NCI-H1092 treated with DMSO at 0.1 percent for 48 hours (cell line): ENCODE measurements at regions not wholly inside any gene's neighbourhood (a gene's known extent, or its start where the extent isn't known, plus 50 kb on each side); places are given as distances from the start of the nearest gene placed in this dataset.

ENCODE experiments used
- DNase-seq: peaks from one replicate; lab custom pipeline; 2025; lab: John Stamatoyannopoulos, UW

DNA sequence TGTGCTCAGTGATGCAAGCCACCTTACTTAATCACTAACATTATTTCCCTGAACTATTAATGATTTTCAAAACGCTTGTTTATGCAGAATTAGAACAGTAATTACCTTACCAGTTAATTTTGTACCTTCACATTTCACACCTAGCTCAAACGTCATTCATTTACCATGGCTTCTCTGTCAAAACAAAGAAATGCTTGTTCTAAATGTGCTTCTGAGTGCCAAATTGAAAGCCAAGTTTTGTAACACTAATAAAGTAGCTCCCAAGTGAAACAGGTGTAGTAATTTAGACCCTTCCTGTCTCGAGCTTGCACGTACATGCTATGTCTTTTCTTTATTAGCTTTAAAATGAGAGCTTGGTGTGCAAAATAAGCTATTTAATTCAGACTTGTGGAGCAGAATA is 533.7 kb upstream of the PKN2 start:
- no peak for DNase-seq

DNA sequence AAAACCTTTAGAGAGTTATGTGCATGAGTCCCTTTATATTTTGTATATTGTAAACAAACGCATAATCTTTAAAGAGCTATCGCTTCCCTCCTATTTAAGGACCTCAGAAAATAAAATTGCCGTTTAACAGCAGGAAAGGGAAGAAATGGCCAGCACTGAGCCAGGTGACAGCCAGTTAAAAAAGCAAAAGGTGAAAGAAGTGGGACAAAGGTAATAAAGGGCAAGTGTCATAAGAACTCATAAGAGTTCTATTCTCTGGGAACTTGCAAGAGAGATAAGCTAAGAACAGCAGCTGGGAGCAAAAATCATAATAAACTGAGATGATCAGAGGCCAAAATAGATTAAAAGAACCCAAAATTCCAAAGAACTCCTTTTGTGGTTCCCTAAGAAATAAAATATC is 520.9 kb upstream of the PKN2 start:
- no peak for DNase-seq

DNA sequence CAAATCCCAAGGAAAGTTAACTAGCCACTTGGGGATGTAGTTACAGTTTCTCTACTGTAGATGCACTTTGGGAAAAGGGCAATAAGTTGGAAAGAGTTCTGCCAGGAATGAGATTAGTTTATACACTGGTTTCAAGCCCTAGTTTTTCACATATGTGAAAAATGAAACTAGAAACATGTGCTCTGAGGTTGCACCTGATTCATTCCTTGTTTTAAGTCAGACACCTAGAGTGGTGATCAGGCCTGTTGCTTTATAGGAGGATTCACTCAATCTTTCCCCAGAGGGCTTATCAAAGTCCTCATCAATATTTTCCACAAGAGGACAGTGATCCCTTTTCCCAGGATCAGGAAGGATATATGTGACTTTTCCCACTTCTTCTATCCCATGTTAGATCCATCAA is 515.9 kb upstream of the PKN2 start:
- DNase-seq: no peak

DNA sequence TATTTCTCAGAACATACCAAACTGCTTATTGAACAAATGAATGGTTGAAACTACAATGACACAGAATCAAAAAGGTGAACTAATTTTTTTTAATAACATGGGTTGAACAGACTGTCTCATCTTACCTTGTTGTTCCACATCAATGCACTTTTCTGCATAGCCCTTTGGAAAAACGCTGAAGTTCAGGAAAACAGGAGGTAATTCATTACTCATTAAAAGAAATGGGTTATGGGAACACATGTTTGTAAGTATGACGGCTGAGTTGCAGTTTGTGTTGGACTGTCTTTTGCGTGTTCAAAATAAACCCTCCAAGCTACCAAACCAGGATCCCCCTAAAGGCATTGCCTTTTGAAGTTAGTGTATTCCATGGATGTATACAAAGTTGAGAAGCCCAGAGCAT is 514.9 kb upstream of the PKN2 start:
- DNase-seq: no peak

DNA sequence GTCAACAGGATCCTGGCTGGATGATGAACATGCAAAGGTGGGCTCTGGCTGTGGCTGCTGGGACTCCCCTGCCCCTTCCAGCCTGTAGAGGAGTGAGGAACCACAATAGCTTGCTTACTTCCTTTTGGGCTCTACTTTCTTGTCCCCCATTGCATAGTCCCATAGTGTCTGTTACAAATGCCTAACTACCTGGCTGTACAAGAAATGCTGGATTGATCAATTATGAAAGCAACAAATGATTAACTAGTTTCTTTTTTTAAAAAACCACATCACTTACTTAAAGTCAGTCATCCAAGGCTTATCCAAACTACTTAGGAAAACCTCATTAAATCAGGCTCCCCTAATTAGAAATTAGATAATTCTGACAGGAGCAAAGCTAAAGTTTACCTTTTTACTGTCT is 514.1 kb upstream of the PKN2 start:
- no peak for DNase-seq

DNA sequence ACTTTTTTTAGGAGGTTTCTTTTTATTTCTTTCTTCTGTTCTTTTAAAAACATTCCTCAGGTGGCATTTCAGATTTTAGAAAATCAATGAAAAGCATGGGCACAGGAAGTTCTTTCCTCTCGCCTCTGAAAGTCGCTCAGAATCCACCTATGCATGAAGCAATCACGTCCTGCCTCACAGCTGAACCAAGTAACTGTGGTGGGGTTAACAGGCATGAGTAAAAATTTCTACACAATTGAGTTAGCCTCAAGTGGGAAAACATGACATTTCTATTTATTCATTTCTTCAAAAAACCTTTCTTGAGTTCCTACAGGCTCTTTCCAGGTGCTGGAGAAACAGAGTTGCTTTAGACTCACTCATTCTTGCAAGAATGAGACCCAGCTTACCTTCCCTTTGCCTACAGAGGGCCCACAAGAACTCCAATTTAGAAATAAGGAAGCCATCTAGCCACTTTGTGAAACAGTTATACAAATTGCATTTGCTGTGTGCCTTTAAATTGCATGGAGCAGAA is 508.9 kb upstream of the PKN2 start:
- DNase-seq: no peak

DNA sequence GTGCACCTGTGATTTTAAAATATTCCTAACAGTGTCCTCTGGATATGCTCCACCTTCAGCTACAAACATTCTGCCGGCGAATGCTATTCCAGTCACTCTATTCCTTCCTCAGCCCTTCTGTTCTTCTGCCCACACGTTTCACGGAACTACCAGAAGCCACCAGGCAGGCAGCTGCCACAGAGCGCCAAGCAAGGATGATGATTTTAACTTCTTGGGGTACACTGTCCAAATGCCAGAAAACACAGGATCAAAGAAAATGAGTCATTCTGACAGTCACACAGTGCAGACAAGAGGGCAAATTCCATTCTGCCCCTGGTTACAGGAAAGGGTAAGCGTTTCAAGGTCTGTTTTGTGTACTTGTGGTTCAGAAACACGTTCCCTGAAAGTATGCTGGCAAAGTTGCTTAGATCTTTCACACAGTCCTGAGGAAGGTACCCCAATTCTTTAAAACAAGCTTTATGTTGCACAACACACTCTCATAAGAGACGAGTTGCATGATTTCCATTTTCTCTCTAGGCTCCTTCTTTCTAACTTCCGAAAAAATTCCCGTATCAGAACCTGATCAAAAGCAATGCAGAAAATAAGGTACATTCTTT is 508.3 kb upstream of the PKN2 start:
- no peak for DNase-seq

DNA sequence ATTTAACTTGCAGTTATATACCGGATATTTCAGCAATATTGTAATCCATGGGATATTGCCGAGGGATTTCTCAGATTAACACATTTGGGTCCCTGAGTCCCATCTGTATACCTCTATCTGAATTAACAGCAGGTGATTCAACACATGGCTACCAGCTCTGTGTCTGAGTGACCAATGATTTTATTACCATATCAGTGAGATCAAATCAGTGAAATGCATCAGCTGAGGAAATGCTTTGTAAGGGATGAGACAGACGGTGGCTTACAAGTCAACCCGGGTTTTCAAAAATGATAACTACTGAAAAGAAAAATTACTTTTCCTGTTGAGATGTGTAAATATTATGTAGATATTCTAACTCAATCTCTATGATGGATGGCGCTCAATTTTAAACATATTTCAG is 504.1 kb upstream of the PKN2 start:
- DNase-seq: no peak

DNA sequence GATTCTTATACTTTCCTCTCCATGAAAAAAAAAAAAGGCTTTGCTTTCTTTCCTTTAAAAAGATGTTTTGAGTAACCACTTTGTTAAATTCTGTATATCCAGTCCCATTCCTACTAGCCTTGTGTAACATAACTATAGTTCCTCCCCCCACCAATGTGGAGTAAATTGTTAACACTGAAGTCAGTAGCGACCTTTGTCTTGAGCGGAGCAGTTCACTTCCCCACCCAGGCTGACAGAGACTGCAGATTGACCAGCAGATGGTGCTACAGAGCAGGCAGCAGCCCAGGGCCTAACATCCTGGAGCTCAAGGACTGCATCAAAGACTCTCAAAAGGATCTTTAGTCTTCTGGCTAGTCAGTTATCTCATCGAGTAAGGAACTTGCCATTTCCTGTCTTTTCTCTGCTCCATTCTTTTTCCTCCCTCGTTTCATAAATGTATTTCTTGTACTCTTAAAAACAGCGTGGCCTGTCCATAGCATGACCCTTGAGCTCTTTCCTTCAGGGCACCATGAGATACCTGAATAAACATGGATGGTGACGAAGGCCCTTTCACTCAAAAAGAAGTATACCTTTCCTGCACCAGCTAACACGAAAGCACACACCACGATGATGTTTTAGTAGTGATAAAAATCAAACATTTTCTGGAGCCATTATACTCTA is 503.5 kb upstream of the PKN2 start:
- peak; percentile 45 for DNase-seq

DNA sequence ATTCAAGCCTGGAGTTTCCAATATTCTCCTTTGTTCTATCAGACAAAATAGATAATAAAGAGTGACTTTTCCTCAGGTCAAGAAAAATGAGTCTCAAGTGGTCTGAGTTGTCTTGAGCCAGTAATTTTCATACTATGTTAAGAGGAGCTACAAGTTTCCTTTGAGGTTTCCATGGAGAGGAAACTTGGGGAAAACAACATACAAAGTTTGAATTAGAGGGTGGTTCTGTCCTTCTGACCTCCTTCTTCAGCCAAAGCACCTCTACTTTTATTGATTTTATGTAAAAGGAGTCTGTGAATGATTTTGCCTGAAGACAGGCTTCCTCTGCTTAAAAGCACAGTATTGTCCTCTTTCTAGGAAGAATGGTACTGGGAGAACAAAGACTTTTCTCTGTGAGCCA is 497.2 kb upstream of the PKN2 start:
- DNase-seq: no peak

DNA sequence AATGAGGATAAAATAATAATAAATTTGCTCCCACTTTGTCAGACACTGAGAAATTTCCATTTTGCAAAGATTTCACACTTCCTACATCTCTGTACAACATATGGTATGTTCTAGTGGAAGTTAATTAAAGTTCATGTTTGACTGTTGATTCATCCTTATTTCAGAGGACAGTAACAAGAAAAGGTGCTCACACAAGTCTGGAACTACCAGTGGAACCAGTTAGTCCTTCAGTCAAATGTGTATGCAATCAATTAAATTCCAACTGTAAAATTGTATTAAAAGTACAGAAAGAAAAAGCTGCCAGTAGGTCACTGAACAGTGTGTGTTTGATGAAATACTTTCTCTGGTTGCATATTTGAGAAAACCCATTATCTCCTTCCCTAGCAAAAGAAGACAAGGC is 496.0 kb upstream of the PKN2 start:
- DNase-seq: no peak

DNA sequence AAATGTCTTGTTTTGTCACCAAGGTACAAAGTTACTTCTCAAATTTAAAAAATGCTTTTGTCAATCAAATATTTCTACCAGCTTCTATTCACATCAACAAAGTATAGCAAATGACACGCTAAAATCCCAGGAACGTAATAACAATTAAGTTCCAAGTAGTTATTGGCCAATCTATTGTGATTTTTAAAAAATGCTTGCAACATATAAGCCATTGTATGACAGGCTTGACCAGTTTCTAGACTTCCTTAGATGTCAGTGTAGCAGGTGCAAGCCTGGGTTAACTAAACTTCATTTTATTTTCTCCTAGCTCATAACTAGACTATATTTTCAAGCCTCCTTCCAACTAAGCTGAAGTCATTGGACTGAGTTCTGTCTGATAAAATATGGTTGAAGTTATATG is 494.5 kb upstream of the PKN2 start:
- no peak for DNase-seq

DNA sequence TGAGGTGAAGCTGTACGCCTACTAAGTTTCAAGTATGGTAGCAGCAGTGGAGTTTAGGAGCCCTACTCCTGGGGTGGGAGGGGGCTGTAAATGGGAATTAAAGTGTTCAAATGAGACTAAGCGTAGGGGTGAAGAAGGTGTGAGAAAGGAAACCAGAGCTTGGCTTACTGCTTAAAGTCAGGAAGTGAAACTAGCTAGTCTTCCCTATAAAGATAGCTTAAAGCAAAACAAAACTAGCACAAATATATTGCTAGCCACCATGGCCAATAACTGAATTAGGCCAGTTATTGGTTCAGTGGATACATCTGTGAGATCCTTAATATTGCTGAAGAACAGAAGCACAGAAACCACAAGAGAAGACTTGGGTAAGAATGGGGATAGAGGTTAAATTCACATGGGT is 492.2 kb upstream of the PKN2 start:
- DNase-seq: no peak

DNA sequence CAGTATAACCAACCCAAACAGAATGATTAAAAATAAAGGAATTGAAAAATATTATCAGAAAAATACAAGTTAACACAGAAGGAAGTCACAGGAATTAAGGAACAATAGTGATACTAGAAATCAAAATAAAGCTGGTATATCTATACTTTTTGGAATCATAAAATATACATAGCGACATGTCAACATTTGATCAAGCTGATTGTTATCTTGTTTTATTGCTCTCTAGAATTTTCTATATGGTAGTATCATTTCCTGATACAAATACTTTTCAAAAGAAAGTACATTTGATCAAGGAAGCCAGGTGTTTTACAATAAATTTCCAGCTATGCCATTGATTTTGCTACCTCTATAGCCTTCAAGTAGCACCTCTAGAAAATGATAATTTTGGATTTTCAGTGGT is 489.5 kb upstream of the PKN2 start:
- DNase-seq: no peak

DNA sequence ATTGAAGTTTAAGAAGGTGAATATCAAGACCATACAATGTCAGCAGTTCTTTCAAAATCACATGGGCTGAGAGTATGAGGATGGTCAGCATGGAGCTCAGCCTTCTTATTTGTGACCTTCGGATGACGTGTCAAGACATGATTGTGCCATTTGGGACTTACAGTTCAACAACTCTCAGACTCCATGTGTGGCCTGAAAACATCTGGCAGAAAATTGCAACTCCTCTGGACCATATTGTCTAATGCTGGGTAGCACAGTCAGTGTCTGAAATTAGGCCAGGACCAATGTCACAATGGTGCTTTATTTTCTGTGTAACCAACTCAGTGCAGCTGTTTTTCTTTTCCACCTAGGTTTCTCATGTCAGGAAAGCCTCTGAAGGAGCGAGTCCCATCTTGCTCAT is 483.5 kb upstream of the PKN2 start:
- no peak for DNase-seq

DNA sequence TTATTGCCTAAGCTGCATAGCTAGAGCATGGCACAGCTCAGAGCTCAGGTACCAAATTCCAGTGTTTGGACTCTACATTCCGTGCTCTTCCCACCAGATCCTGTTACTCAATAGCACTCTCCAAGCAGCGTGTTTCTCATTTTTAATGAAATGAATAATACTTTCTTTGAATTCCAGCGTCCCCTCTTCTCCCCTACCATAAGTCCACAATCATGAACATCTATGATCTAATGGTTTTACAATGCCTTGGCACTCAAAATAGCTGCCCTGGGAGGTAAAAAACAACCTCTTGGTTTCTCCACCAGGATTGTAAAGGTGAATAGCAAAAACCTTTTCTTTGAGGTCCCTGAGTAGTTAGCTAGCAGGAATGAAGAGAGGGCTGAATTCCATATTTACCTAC is 480.0 kb upstream of the PKN2 start:
- DNase-seq: no peak

DNA sequence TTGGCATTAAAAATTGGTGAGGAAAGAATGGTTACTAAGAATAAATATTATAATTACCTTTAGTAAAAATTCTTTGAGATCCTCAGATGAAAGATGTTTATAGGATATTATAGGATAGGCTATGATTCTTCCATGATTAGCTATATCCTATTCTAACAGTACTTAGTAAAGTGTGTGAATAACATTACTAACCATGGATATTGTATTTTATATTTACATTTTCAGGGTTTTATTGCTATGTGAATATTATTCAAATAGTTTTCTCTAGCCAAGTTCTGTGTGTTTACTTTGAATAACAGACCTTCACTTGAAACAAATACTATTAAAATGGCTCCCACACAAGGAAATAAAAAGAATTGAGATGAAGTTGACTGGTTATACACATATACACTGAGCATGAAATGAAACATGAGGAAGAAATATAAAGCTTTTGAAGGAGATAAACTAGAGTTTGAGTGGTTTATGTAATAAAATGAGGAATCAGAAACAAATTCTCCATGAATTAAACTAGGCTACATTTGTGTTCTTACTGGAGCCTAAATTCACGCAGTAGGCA is 479.4 kb upstream of the PKN2 start:
- DNase-seq: no peak

DNA sequence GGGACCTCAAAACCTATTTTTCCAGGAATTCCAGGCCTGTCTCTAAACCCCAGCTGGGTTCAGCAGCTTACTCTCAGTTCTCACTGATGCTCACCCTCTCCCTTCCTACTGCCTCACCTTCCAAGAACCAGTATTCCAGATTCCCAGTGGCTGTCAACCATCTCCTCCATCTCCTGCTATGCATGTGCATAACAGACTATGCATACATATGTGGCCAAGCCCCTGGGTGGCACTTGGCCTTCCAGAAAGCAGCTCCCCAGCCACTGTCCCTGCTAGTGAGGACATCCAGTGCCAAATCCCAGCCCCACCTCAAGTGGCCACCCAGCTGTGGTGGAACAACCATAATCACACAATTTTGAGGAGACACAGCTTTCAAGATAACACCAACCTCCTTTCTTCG is 475.7 kb upstream of the PKN2 start:
- DNase-seq: no peak

DNA sequence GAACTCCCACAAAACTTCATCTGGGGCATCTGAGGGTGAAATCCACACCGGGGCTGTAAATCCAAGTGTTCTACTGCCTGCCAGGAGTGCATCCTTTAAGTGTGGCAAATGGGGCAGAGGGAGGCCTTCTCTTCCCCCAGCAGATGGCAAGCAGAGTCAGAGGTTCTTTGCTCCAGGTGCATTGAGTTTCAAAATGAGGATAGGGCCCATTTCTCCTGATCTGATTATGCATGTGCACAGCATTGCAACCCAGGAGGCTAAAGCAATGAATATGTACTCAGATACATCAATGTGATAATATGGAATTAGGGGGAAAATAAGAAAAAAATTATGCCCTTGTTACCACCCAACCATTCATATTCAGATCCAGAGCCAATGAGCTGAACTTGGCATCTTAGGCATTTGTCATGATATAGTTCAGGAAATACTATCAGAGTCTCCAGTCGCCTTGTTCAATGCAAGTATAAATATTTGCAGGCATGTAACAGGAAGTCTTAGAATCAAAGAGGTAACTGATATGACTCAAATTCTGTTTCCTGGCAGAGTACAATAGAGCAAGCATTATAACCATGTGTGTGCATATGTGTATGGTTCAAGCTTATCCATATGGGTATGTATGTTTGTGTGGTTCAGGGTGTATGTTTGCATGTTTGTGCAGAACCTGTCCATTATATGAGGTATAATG is 473.8 kb upstream of the PKN2 start:
- no peak for DNase-seq

DNA sequence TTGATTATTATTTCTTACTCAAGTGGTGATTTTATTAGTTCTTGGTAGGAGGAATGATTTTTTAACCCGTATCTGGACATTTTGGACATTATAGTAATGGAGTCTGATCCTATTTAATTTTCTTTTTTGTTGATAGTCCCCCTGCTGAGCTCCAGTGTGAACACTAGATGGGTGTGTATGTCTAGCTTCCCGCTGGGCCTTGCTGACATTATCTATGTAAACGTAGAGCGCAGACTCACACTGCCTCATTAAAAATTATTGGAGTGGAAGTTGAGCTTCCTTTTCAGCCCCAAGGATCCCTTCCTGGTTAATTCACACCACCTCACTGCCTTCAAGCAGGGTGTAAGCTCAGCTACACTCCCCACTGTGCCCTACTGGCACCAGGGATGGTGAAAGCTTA is 467.6 kb upstream of the PKN2 start:
- no peak for DNase-seq

DNA sequence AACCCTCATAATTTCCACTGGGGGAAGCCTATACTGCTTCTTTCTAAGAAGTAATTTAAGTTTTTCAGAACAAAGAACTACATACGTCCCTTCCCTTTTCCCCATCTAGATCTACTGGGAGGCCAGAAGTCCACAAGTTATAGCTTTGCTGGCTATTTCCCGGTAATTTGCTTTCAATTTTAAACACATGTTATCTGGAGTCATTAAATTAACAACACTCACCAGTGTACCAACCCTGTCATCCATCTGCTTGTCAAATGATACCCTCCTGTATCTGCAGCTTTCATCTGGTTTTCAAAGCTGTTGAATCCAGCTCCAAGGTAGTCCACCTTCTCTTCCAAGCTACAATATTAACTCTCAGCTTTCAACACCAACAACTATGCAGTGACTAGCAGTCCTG is 466.7 kb upstream of the PKN2 start:
- DNase-seq: no peak

DNA sequence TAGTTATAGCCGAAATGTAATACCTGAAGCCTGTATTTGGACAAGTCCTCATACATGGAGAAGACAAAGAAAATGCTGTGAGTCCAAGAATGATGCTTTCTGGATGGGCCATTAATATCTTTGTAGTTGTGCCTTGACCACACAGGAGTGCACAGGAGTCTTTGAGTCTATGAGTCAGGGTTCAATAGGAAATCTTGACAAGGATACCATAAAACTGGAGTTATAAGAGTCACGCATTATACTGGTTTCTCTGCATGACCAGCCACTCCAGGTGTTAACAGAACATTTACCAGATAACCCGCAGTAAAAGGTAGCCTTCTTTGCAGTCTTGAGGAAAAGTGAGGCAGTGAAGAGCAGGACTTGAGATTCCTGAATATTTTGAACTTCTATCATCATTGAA is 464.6 kb upstream of the PKN2 start:
- no peak for DNase-seq

DNA sequence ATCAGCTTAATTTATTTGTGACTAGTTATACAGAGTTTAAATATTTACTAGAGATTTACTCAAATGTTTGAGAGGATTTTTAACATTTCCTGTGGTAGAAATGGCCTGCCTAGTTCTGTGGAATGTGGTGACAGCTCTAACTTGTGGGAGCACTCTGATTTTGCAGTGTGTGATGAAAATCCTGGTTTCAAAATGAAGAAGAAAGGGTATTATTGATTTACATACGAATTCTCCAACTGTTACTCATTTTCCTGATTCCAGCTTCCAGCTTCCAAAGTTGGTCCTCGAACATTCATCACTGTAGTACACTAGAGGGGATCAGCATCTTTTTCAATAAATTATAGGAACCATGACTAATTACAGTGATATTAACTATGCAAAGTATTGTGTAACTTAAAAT is 462.7 kb upstream of the PKN2 start:
- DNase-seq: no peak
